GM23338 (cell line): ENCODE measurements at regions not wholly inside any gene's neighbourhood (a gene's known extent, or its start where the extent isn't known, plus 50 kb on each side); places are given as distances from the start of the nearest gene placed in this dataset.

Source experiments
- POLR2AphosphoS5 ChIP-seq: IDR thresholded peaks from 2 replicates; pipeline ENCODE4 v1.6.1; 2016; ENCODE audit warnings: antibody characterized with exemption, low read depth
- TF ChIP-seq, protein P1 (sequence below), 2 experiments: fragments of 200-600 bp in 1 of 2; sonication (generic) in 1 of 2; conservative IDR thresholded peaks; 2 replicates each; pipeline versions ENCODE4 v1.5.1 to v1.6.1; 2016 to 2017; ENCODE audit warnings: antibody characterized with exemption in 2 of 2, low read depth in 2 of 2, mild to moderate bottlenecking in 2 of 2, moderate library complexity in 1 of 2

DNA sequence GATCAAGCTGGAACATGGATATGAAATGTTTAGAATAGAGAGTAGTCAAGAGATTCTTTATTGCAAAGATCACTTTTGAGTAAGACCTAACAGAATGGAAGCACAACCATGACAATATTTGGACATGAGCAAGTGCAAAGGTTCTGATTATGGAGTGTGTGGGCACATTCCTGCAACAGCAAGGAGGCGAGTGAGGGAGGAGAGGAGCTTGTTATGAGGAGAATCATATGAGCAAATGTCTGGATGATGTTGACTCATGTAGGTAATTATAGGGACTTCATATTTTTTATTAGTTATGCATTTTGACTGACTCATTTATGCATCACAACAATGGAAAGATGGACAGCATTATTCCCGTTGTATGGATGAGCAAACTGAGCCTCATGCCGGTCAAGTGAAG lies 100.8 kb upstream of the SLC35B3 start:
- TF ChIP-seq, protein P1, sequence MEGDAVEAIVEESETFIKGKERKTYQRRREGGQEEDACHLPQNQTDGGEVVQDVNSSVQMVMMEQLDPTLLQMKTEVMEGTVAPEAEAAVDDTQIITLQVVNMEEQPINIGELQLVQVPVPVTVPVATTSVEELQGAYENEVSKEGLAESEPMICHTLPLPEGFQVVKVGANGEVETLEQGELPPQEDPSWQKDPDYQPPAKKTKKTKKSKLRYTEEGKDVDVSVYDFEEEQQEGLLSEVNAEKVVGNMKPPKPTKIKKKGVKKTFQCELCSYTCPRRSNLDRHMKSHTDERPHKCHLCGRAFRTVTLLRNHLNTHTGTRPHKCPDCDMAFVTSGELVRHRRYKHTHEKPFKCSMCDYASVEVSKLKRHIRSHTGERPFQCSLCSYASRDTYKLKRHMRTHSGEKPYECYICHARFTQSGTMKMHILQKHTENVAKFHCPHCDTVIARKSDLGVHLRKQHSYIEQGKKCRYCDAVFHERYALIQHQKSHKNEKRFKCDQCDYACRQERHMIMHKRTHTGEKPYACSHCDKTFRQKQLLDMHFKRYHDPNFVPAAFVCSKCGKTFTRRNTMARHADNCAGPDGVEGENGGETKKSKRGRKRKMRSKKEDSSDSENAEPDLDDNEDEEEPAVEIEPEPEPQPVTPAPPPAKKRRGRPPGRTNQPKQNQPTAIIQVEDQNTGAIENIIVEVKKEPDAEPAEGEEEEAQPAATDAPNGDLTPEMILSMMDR (conservative IDR thresholded peaks at IDR 0.05; ENCODE audit: low read depth in 2 of 2): no peak
- TF ChIP-seq POLR2AphosphoS5: no peak
